Panc1 (cell line): ENCODE measurements at regions not wholly inside any gene's neighbourhood (a gene's known extent, or its start where the extent isn't known, plus 50 kb on each side); places are given as distances from the start of the nearest gene placed in this dataset.

ENCODE experiments used
- CTCF ChIP-seq: fragments of 450-650 bp; IDR thresholded peaks from 2 replicates; pipeline ENCODE4 v1.5.1; 2017; ENCODE audit warnings: mild to moderate bottlenecking
- POLR2AphosphoS5 ChIP-seq: IDR thresholded peaks from 2 replicates; pipeline ENCODE4 v1.6.1; 2012; ENCODE audit warnings: mild to moderate bottlenecking, low read depth, low read length, moderate library complexity

DNA sequence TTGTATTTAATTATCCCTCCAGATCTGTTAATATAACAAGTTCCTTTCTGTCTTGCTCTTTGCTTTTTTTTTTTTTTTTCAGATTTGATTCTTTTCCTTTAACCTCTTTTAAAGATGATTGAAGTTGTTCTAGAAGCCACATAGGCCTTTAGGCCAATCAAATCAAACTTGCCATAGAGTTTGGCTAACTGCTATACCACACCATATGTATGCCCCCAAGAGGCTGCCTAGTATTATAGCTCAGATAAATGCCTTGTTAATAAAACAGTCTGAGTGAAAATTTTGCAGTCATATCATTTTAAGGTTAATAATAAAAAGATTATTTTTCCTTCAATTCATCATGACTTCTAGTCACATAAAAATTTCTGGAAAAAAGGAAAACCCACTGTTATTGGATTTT is 696.0 kb upstream of the CHRM3 start:
- no peak; the same call in 1 of the 2 replicates for TF ChIP-seq CTCF
- no peak for TF ChIP-seq POLR2AphosphoS5
